G401 (cell line): ENCODE measurements at regions not wholly inside any gene's neighbourhood (a gene's known extent, or its start where the extent isn't known, plus 50 kb on each side); places are given as distances from the start of the nearest gene placed in this dataset.

Experiments used
- DNase-seq: peaks from one replicate; pipeline ENCODE4 v3.0.0-alpha.2; 2015; ENCODE audit warnings: low spot score
- in situ Hi-C: cut with HindIII; loops from 2 replicates; pipeline ENCODE4 v1.10.0; 2016; ENCODE audit warnings: low sequenced_read_pairs, mixed read lengths

GRCh38 chr16:62585041-62585545, 548.9 kb upstream of the CDH8 start:
- no peak for DNase-seq
- in situ Hi-C loops, result no loop called here

GRCh38 chr16:62583414-62583813, 547.2 kb upstream of the CDH8 start:
- in situ Hi-C loops, result no loop called here
- DNase-seq, result no peak

- in situ Hi-C loops, result no loop called here
- no peak for DNase-seq
These were observed 537.2 kb upstream of the CDH8 start for GRCh38 chr16:62573466-62573865.

- in situ Hi-C loops, result no loop called here
- DNase-seq, result no peak
These were observed 532.7 kb upstream of the CDH8 start for GRCh38 chr16:62568926-62569325.

- in situ Hi-C loops, result no loop called here
- no peak for DNase-seq
These were observed 529.5 kb upstream of the CDH8 start for GRCh38 chr16:62565706-62566105.

- no peak for DNase-seq
- in situ Hi-C loops, result no loop called here
These were observed 528.1 kb upstream of the CDH8 start for GRCh38 chr16:62564291-62564690.

- no peak for DNase-seq
- in situ Hi-C loops, result no loop called here
These were observed 525.9 kb upstream of the CDH8 start for GRCh38 chr16:62562121-62562520.

- DNase-seq, result no peak
- in situ Hi-C loops, result no loop called here
These were observed 513.6 kb upstream of the CDH8 start for GRCh38 chr16:62549875-62550274.

- no peak for DNase-seq
- in situ Hi-C loops, result no loop called here
These were observed 511.9 kb upstream of the CDH8 start for GRCh38 chr16:62548095-62548494.

- no peak for DNase-seq
- in situ Hi-C loops, result no loop called here
These were observed 510.5 kb upstream of the CDH8 start for GRCh38 chr16:62546701-62547100.

GRCh38 chr16:62545039-62545438, 508.8 kb upstream of the CDH8 start:
- in situ Hi-C loops, result no loop called here
- no peak for DNase-seq

- in situ Hi-C loops, result no loop called here
These were observed 507.3 kb upstream of the CDH8 start for GRCh38 chr16:62543516-62543915.

GRCh38 chr16:62539657-62540056, 503.4 kb upstream of the CDH8 start:
- DNase-seq, result no peak
- in situ Hi-C loops, result no loop called here

More at GRCh38 chr16:62543516-62543915, 507.3 kb upstream of the CDH8 start:
- no peak for DNase-seq

GRCh38 chr16:62530426-62530825, 494.2 kb upstream of the CDH8 start:
- in situ Hi-C loops, result no loop called here
- no peak for DNase-seq

- DNase-seq, result no peak
- in situ Hi-C loops, result no loop called here
These were observed 479.8 kb upstream of the CDH8 start for GRCh38 chr16:62516001-62516400.

- in situ Hi-C loops, result no loop called here
- DNase-seq, result no peak
These were observed 466.8 kb upstream of the CDH8 start for GRCh38 chr16:62503073-62503472.

- in situ Hi-C loops, result no loop called here
- no peak for DNase-seq
These were observed 442.7 kb upstream of the CDH8 start for GRCh38 chr16:62478903-62479458.

- DNase-seq, result no peak
- in situ Hi-C loops, result no loop called here
These were observed 441.6 kb upstream of the CDH8 start for GRCh38 chr16:62477796-62478195.

- DNase-seq, result no peak
- in situ Hi-C loops, result no loop called here
These were observed 439.3 kb upstream of the CDH8 start for GRCh38 chr16:62475573-62475972.

GRCh38 chr16:62462971-62463370, 426.7 kb upstream of the CDH8 start:
- no peak for DNase-seq
- in situ Hi-C loops, result no loop called here

GRCh38 chr16:62450291-62450690, 414.1 kb upstream of the CDH8 start:
- no peak for DNase-seq
- in situ Hi-C loops, result no loop called here

- no peak for DNase-seq
- in situ Hi-C loops, result no loop called here
These were observed 409.7 kb upstream of the CDH8 start for GRCh38 chr16:62445909-62446308.
